ENCODE measurements at regions not wholly inside any gene's neighbourhood (a gene's known extent, or its start where the extent isn't known, plus 50 kb on each side); places are given as distances from the start of the nearest gene placed in this dataset.
A peak's percentile ranks its signal among the peaks of the same experiment; 100 is the strongest.

GRCh38 chr21:38927776-38928175 lies 122.0 kb downstream of the ETS2 start:
- Mint-ChIP-seq H3K27me3 (ENCODE audit: insufficient read depth, unreplicated experiment) (no peaks in the 10 kb centered on the region), H3K4me1 (ENCODE audit: insufficient read depth, unreplicated experiment) (peaks cover 12% of the 10 kb centered on the region), H3K27ac (ENCODE audit: low read depth, unreplicated experiment) (no peak overlapping the region), H3K9me3 (ENCODE audit: unreplicated experiment) (peaks cover 7% of the 10 kb centered on the region), H3K4me3 (ENCODE audit: unreplicated experiment) (no peak overlapping the region), H3K36me3 (ENCODE audit: insufficient read depth, unreplicated experiment) (no peaks in the 10 kb centered on the region)
- BruUV-seq (replicated peaks) = no TSS peak
- DNase-seq (ENCODE audit: unreplicated experiment) = no peak
- POLR2A ChIA-PET = interaction anchor here (0.9 to 2.7 kb wide), 4 partner anchors 8 to 28 kb away, joined by 3 to 15 read pairs (median 14); no protein-coding TSS in a partner anchor
- no peak for TF ChIP-seq CTCF (IDR thresholded peaks at IDR 0.05; ENCODE audit: unreplicated experiment)
- intact Hi-C loops (cut with micrococcal nuclease) = no loop called here
- CTCF ChIA-PET = interaction anchor here (1.5 kb wide), 1 partner anchor 12 kb away, joined by 4 read pairs; no protein-coding TSS in a partner anchor

- Mint-ChIP-seq H3K4me1 (ENCODE audit: insufficient read depth, unreplicated experiment) (peaks cover 18% of the 10 kb centered on the region), H3K27ac (ENCODE audit: low read depth, unreplicated experiment) (peak overlapping the region; percentile 76), H3K9me3 (ENCODE audit: unreplicated experiment) (peaks cover 7% of the 10 kb centered on the region), H3K27me3 (ENCODE audit: insufficient read depth, unreplicated experiment) (no peaks in the 10 kb centered on the region), H3K36me3 (ENCODE audit: insufficient read depth, unreplicated experiment) (no peaks in the 10 kb centered on the region), H3K4me3 (ENCODE audit: unreplicated experiment) (no peak overlapping the region)
- BruUV-seq (replicated peaks) = no TSS peak
- intact Hi-C loops (cut with micrococcal nuclease) = loop anchor here (1.0 kb wide), 1 partner anchor 200 kb away; no protein-coding TSS in a partner anchor
- POLR2A ChIA-PET = interaction anchor here (0.6 to 3.0 kb wide), 22 partner anchors 11 to 605 kb away, joined by 3 to 19 read pairs (median 4); no protein-coding TSS in a partner anchor
- no peak for TF ChIP-seq CTCF (IDR thresholded peaks at IDR 0.05; ENCODE audit: unreplicated experiment)
- peak; percentile 79 for DNase-seq (ENCODE audit: unreplicated experiment)
- CTCF ChIA-PET = interaction anchor here (0.6 to 1.2 kb wide), 3 partner anchors 16 to 262 kb away, joined by 3 read pairs; no protein-coding TSS in a partner anchor
These were observed 120.2 kb downstream of the ETS2 start for GRCh38 chr21:38925923-38926322.

GRCh38 chr21:38925478-38925877 lies 119.7 kb downstream of the ETS2 start:
- H3K4me3 Mint-ChIP-seq (ENCODE audit: unreplicated experiment) = no peak overlapping the region
- intact Hi-C loops (cut with micrococcal nuclease) = no loop called here
- H3K36me3 Mint-ChIP-seq (ENCODE audit: insufficient read depth, unreplicated experiment) = no peaks in the 10 kb centered on the region
- DNase-seq (ENCODE audit: unreplicated experiment) = no peak
- peak overlapping the region; percentile 76 for H3K27ac Mint-ChIP-seq (ENCODE audit: low read depth, unreplicated experiment)
- ChIA-PET CTCF (interaction anchor here (1.2 kb wide), 1 partner anchor 16 kb away, joined by 3 read pairs; no protein-coding TSS in a partner anchor), POLR2A (interaction anchor here (0.6 to 3.0 kb wide), 19 partner anchors 10 to 605 kb away, joined by 3 to 19 read pairs (median 4); no protein-coding TSS in a partner anchor)
- H3K4me1 Mint-ChIP-seq (ENCODE audit: insufficient read depth, unreplicated experiment) = peaks cover 18% of the 10 kb centered on the region
- H3K9me3 Mint-ChIP-seq (ENCODE audit: unreplicated experiment) = peaks cover 7% of the 10 kb centered on the region
- no peaks in the 10 kb centered on the region for H3K27me3 Mint-ChIP-seq (ENCODE audit: insufficient read depth, unreplicated experiment)
- BruUV-seq (replicated peaks) = no TSS peak
- no peak for TF ChIP-seq CTCF (IDR thresholded peaks at IDR 0.05; ENCODE audit: unreplicated experiment)

- Mint-ChIP-seq H3K27me3 (ENCODE audit: insufficient read depth, unreplicated experiment) (no peaks in the 10 kb centered on the region), H3K4me3 (ENCODE audit: unreplicated experiment) (no peak overlapping the region), H3K4me1 (ENCODE audit: insufficient read depth, unreplicated experiment) (peaks cover 18% of the 10 kb centered on the region), H3K9me3 (ENCODE audit: unreplicated experiment) (peaks cover 6% of the 10 kb centered on the region), H3K27ac (ENCODE audit: low read depth, unreplicated experiment) (no peak overlapping the region), H3K36me3 (ENCODE audit: insufficient read depth, unreplicated experiment) (no peaks in the 10 kb centered on the region)
- TF ChIP-seq CTCF (IDR thresholded peaks at IDR 0.05; ENCODE audit: unreplicated experiment) = no peak
- intact Hi-C loops (cut with micrococcal nuclease) = no loop called here
- POLR2A ChIA-PET = interaction anchor here (0.7 to 3.0 kb wide), 5 partner anchors 10 to 202 kb away, joined by 3 to 19 read pairs (median 15); no protein-coding TSS in a partner anchor
- DNase-seq (ENCODE audit: unreplicated experiment) = no peak
- no TSS peak for BruUV-seq (replicated peaks)
- CTCF ChIA-PET = no interaction called here
These were observed 119.2 kb downstream of the ETS2 start for GRCh38 chr21:38924954-38925353.
